NOMO-1 (cell line): ENCODE measurements at regions not wholly inside any gene's neighbourhood (a gene's known extent, or its start where the extent isn't known, plus 50 kb on each side); places are given as distances from the start of the nearest gene placed in this dataset.

Experiments used
- DNase-seq, 2 experiments: peaks; one replicate each; lab custom pipeline; 2025; ENCODE audit not compliant: unreplicated experiment in 2 of 2; lab: John Stamatoyannopoulos, UW

DNA sequence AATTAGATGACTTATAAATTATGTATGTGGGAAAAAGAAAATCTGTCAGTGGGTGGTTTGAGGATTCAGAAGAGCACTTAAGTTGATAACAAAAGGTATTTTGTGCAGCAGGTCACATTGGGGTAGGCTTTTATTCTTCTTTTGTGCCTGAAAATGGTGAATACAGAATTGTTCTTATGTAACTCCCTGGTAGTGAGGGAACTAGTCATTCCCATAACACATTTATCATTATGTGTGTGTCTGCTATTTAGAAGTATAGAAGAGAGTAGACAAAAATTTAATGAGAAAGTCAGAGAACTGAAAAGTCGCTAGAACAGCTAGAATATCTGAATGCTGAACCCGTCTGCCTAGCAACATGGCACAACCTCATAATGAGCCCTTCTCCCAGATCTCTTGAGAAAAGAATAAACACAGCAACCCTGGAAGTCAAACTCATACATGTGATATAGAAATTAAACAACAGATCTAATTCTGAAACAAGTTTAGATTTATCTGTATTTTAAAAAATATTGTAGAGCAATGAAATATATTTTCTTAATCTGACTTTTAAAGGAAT lies 111.8 kb upstream of the EDNRB start:
- DNase-seq = no peak

DNA sequence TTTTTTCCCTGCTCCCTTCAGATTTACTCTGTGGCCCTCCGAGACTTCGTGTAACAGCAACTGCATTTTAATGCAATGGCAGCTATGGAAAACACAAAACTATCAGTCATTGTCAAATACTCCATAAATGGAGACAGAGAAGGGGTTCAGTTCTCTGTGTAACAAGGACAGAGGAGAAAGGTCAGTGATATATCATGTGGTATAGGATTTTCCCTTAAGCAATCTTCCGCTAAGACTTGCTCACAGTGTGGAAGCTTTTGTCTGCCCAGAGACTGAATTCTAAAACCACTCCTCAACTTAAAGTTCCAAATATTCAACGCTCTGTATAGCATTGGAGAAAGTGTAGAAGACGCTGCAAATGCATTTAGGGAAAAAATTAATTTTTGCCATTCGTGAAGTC lies 111.3 kb upstream of the EDNRB start:
- DNase-seq = no peak

DNA sequence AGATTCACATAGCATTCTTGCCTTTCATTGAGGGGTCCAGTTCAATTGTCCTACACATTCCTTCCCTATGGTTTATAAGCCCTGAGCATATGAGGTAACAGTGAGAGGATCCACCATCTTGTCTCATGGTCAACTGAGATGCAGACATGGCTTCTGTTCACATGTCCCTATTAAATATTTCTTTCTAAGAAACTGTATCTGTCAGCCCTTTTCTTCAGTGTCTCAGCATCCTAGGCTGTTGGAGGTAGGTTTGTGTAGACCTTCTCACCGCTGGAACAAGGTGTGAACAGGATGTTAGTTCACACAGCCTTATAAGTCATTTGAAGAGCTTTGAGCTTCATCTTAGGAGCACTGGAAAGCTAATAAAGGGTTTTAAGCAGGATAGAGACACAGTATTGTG lies 110.3 kb upstream of the EDNRB start:
- no peak for DNase-seq

DNA sequence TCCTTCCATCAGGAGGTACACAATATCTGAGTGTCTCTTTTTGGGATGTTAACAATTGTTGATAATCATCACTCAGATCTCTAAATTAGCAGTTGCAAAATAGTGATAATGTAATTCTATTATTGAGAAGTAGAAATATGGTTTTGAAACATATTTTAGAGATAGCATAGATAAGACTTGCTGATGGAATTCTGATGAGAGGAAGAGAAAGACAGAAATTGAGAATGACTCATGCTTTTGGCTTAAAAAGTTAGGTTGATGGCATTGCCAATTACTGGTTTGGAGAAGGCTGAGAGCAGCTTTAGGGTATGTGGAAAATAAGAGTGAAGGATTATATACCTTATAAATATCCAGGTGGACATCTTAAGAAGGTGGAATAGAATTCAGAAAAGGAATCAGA lies 106.4 kb upstream of the EDNRB start:
- DNase-seq = no peak

DNA sequence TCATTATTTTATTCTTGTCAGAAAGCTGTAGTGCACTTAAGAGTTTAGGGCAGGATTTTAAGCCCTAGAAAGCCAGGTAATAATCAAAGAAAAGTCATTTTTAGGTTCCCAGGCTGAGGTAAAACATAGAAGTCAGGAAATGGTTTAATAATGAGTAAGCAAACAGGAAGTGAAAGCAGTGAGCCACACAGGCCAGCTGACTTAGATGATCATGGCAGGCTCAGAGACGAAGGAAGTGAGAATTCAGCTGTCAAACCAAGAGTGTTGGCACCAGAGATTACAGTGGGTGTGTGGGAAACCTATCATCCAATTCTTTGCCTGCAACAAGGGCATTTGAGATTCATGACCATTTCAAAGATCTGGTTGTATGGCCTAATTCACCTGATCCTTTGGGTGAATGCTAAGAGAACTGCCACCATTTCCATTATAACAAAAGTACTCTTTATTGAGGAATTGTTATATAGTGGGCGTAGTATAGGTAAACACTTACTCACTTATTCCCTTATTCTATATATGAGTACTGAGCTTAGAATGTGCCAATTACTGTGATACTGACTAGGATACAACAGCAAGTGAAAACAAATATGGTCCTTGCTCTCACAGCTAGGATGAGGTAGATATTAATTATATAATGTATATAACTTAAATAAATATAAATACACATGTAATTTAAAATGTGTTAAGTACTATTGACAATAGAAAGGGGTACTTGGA lies 103.7 kb upstream of the EDNRB start:
- peak; percentile 76 to 95 for DNase-seq

DNA sequence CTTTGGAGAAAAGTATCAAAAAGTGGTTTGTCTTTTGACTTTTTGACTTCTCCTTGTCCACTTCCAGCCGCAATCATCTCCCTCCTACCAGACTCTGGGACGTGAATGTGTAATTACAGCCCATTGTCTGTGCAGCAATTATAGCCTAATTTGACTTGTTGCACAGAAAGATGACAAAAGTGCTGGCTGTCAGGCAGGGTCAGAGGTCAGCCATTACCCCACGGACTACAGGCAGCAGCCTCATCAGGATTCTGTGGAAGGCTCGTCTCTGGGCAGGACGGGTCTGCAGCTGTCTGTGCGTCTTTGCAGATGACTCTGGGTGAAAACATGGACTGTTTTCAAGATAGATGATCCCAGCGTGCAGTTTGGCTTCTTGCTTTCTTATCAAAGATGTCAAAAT lies 102.2 kb upstream of the EDNRB start:
- DNase-seq = no peak

DNA sequence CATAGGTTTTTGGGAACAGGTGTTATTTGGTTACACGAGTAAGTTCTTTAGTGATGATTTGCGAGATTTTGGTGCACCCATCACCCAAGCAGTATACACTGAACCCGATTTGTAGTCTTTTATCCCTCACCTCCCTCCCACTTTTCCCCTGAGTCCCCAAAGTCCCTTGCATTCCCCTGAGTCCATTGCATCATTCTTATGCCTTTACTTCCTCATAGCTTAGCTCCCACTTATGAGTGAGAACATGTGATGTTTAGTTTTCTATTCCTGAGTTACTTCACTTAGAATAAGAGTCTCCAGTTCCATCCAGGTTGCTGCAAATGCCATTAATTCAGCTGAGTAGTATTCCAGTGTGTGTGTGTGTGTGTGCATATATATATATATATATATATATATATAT lies 97.2 kb upstream of the EDNRB start:
- DNase-seq = peak in 1 of 2 experiments; percentile 15

DNA sequence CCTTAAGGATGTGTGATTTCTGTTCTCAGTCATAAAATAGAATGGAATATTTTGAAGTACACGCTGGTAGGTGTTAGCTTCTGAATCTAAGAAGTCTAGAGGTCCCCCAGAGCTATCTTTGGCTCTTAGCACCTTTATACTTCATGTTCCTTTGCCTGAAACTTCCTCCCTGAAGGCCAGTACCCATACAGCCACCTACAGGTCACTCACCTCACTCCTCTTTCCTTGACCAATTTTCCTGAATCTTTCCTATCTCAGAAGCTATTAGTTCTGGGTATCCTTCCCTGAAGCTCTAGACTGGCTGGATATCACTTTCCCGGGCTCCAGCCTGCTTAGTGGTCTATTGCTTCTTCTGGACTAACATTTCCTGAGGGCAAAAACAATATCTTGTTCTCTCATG lies 93.4 kb upstream of the EDNRB start:
- DNase-seq = no peak

DNA sequence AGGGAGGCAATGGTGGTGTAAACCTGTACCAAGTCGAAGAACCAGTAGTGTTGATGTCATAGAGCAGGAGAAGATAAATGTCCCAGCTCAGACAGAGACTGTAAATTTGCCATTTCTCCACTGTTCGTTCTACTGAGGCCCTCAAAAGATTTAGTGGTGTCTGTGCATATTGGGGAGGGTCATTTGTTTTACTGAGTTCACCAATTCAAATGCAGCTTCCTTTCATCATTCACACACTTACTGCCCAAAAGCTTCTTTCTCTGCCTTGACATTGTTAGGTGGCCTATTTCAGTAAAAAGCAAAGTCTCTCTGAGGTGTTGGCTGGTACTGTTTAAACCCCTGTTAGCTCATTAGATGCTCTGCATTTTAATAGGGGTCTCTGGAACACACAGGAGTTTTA lies 86.2 kb upstream of the EDNRB start:
- DNase-seq = no peak

DNA sequence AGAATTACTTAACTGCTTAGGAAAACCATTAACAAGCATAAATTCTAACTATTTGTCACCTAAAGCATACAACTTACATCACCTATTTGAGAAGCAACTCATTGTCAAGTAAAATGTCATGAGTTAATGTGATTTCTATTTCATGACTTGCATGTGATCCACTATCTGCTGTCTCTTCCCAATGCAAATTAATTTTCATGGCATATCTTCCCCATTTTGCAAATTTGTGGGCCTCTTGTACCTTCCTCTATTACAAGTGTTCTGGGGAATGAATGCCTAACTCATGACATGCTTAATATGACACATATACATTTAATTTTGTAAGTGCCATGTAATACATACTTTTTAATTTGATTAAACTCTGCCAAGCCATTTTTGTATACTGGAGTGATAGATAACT lies 81.1 kb upstream of the EDNRB start:
- DNase-seq = no peak

DNA sequence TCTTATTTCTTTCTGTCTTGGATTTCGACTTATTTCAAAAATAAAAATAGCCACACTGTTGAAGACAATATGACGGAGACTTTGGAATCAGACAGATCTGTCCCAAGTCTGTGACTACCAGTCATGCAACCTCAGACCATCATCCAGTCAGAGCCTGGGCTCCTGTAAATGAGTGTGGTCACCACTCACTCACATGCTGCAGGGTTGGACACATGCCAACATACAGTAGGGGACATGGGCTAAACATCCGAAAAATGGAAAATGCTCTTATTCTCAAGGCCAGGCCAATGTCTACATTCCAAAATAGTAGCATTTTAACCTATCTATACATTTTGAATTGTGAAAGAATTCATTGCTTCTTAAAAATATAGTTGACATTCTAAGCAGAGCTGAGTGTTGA lies 75.5 kb upstream of the EDNRB start:
- DNase-seq = no peak

DNA sequence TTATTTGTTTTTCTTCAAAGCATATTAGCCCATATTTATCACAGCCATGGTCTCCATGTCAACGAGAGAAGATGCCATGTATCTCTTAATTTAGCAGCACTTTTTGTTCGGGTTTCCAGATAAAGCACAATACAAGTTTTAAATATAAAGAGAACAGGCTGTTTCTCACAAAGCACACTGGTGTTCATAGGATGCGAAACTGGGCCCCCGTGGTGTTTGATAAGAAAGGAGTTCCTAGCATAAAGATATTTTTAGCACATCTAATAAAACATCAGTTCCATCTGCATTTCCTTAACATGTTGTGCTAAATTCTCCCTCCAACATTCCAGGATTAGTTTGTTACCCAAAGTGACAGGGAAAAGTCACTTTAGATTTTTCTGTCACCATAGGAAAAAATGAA lies 72.4 kb upstream of the EDNRB start:
- DNase-seq = no peak

DNA sequence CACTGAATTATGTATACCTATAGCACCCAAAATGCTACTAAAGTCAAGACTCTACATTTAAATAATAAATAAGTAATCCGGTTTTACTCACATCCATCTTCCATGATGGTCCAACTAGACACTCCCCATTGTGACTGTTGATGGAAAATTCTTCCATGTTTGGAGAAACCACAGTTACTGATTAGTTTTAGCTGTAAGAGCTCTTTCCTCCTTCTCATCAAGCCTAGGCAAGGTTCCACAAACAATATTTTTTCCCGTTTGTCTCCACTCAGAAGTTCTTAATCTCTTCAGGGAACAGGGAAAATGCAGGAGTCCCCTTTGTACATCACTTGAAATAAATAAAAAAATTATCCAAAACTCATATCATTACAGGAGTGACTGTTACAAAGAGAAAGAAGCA lies 70.7 kb upstream of the EDNRB start:
- DNase-seq = no peak

DNA sequence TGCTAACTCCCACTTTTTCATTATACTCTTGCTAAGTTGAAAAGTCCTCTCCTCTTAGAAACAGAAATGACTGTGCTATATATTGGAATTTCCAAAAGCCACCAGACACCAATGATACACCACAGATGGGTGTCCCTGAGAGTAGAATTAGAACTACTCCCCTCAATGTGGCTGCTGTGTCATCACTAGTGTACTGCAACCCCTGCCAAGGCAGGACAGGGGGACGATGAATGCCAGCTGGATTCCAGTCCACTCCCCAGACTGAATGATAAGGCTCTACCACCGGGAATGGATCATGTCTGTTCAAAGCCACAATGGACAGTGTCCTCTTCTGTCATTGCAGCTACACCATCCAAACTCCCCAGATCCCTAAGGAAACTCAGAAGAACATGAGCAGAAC lies 69.7 kb upstream of the EDNRB start:
- no peak for DNase-seq

DNA sequence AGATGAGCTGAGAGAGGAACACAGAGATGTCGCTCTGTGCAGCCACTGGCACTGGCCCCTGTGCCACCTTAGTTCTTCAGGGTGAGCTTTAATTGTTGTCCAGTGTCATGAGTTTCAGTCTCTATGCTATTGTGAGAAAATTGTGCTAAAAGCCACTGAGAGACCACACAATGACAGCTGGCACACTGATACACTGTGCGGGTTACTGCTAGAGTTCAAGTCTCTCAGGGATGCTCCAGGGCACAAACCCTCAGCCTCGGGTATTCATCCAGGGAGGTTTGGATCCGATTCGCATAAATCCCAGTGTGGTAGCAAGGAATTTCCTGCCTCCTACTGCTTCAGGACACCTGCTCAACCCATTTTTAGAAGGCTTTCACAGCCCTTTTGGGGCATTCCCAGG lies 68.1 kb upstream of the EDNRB start:
- no peak for DNase-seq

DNA sequence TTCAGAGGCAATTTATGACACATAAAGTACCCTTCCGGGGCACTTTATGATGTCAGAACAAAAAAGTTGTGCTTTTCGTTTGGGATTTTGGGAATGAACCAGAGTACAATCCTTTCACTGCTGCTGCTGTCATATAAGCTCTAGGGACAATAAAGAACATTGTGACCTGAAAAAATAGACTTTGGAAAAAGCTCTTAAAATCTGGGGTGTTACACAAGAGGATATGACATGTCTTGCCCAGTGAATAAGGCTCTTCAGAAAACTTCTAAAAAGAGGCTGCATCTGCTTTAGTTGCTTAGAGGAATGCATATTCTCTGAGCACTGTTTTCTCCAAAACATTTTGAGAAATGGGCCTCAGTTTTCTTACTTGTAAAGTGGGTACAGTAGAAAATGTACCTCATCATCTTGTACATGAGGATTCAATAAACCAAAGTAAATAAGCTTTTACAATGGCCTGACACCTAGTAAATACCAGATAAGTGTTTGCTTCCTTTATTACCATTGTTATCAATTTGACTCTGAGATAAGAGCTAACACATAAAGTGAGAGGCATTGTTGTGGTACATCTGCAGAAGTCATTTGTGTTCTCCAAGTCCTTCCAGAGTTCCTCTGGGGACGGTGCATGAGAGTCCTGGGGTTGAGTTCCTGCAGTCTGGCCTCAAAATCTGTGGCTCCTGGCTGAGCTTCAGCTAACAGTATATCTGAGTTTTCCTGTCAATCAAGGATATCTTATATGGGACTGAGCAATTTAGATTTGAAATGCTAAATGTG lies 67.4 kb upstream of the EDNRB start:
- no peak for DNase-seq

DNA sequence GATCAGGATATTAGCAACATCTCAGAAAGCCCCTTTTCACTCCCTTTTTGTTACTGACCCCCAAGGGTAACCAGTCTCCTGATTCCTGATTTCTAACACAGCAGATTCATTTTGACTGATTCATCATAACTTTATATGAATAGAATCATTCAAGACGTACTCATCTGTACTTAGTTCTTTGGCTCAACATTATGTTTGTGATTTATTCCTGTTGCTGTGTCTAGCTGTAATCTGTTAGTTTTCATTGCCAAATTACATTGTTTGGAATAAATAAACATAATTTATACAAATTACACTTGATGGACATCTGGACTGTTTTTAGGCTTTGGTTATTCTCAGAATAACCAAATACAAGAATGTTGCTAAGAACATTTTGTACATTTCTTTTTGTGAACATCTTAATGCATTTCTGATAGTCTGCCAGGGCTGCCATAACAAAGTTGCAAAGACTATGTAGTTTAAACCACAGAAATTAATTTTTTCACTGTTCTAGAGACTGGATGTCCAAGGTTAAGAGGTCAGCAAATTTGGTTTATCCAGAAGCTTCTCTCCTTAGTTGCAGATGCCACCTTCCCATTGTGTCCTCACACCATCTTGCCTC lies 62.8 kb upstream of the EDNRB start:
- no peak for DNase-seq

DNA sequence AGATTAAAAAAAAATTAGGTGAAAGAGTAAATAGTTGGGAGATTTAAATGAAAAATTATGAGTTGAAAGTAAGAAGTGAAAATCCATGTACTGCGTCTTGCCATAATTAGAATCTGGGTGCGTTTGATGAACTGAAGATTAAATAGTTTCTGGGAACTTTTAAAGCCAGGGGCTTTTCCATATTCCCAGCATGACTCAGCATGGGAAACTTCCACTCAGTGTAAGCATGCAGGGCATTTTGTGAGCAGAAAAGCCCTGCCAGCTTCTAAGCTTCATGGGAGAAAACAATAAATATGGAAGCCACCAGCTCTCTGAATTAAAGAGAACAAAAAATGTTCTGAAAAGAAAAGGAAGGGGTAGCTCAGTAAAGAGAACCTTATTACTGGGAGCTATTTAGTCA lies 62.0 kb upstream of the EDNRB start:
- no peak for DNase-seq

DNA sequence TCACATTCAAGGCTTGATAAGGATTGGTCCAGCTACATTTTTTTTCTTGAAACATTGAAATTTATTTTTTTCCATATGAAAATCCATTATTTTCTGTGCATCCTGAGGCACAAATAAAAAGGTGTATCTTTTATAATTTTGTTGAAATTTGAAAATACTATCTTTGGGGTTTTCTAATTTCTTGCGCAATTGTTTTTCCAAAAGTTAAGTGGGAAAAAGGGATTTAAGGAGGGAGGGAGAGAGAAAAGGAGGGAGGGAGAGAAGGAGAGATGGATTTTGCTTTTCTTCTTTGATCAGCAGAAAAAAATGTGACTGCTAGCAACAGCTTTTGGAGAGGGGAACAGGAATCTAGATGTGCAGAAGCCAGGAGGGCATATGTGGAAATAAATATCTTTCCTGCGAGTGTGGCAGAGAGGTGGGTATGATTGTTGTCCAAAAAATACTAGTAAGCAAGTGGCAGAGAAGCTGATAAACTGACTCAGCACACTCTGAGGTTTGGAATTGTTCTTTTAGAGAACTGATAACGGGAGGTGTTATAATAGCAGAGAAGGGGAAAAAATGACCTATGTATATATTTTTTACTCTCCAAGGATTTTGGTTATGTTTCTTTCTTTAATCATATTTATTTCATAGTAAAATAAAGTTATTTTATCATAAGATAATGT lies 61.2 kb upstream of the EDNRB start:
- DNase-seq = no peak

DNA sequence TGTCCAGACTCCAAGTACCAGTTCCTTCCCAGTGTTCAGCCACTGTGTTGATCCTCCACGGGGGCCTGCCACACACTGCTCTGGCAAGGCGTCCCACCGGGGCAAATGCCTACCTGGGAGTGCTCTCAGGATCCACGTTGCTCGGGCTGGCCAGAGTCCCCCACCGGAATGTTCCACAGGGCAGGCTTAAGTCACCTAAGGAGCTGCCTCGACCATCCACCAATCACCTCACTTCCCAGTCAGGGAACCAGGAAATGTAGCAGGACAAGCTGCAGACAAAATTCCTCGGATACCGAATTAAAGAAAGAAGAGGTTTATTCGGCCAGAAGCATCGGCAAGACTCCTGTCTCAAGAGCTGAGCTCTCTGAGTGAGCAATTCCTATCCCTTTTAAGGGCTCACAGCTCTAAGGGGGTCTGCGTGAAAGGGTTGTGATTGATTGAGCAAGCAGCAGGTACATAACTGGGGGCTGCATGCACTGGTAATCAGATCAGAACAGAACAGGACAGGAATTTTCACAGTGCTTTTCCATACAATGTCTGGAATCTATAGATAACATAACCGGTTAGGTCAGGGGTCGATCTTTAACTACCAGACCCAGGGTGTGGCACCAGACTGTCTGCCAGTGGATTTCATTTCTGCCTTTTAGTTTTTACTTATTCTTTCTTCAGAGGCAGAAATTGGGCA lies 56.9 kb upstream of the EDNRB start:
- no peak for DNase-seq

DNA sequence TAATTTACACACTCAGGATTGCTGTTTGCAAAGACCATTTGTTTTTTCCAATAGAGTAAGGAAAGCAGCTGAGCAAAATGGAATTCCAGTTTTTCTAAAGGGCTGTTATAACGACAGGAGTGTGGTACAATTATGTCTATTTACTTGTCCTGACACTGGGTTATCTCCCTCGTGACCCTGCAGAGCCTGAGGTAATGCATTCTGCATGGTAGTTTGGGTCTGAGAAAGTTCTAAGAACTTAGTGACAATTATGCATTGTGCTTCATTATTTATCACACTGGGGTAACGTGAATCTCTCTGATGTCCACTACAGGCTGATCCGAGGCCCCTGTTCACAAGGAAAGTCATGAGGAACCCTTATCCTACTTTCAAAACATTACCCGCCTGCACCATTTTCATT lies 50.7 kb upstream of the EDNRB start:
- DNase-seq = no peak
